ENCODE measurements at regions not wholly inside any gene's neighbourhood (a gene's known extent, or its start where the extent isn't known, plus 50 kb on each side); places are given as distances from the start of the nearest gene placed in this dataset.

DNA sequence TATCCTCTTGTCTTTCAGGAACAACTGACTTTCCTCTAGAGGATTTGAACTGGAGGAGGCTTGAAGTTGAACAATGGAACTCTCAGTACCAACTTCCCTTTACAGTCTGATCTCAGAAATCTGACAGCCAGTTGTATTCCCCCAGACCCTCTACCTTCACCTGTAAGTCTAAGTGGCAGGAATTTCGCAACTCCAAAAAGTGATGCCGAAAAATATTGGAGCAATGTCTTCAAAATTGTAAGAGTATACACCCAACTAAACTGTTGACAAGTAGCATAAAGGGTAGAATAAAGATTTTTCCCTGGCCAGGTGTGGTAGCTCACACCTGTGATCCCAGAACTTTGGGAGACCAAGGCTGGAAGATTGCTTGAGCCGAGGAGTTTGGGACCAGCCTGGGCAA, 69.1 kb upstream of the CFAP20DC start:
- TF ChIP-seq RAD21 (IDR thresholded peaks at IDR 0.05) (no peak), JUND (IDR thresholded peaks at IDR 0.05) (no peak), TAF1 (conservative IDR thresholded peaks at IDR 0.05) (no peak), EGR1 (IDR thresholded peaks at IDR 0.05; ENCODE audit: low read depth in 2 of 2) (no peak), SP1 (IDR thresholded peaks at IDR 0.05) (no peak), YY1 (IDR thresholded peaks at IDR 0.05) (no peak)
- TF ChIP-seq, protein P1, sequence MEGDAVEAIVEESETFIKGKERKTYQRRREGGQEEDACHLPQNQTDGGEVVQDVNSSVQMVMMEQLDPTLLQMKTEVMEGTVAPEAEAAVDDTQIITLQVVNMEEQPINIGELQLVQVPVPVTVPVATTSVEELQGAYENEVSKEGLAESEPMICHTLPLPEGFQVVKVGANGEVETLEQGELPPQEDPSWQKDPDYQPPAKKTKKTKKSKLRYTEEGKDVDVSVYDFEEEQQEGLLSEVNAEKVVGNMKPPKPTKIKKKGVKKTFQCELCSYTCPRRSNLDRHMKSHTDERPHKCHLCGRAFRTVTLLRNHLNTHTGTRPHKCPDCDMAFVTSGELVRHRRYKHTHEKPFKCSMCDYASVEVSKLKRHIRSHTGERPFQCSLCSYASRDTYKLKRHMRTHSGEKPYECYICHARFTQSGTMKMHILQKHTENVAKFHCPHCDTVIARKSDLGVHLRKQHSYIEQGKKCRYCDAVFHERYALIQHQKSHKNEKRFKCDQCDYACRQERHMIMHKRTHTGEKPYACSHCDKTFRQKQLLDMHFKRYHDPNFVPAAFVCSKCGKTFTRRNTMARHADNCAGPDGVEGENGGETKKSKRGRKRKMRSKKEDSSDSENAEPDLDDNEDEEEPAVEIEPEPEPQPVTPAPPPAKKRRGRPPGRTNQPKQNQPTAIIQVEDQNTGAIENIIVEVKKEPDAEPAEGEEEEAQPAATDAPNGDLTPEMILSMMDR (IDR thresholded peaks at IDR 0.05; ENCODE audit: low read depth, low read length, missing input control) = no peak
- TF ChIP-seq, protein P2, sequence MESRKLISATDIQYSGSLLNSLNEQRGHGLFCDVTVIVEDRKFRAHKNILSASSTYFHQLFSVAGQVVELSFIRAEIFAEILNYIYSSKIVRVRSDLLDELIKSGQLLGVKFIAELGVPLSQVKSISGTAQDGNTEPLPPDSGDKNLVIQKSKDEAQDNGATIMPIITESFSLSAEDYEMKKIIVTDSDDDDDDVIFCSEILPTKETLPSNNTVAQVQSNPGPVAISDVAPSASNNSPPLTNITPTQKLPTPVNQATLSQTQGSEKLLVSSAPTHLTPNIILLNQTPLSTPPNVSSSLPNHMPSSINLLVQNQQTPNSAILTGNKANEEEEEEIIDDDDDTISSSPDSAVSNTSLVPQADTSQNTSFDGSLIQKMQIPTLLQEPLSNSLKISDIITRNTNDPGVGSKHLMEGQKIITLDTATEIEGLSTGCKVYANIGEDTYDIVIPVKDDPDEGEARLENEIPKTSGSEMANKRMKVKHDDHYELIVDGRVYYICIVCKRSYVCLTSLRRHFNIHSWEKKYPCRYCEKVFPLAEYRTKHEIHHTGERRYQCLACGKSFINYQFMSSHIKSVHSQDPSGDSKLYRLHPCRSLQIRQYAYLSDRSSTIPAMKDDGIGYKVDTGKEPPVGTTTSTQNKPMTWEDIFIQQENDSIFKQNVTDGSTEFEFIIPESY (IDR thresholded peaks at IDR 0.05) = no peak
- TF ChIP-seq, protein P3, sequence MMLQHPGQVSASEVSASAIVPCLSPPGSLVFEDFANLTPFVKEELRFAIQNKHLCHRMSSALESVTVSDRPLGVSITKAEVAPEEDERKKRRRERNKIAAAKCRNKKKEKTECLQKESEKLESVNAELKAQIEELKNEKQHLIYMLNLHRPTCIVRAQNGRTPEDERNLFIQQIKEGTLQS (IDR thresholded peaks at IDR 0.05) = no peak
- TF ChIP-seq, protein P4, sequence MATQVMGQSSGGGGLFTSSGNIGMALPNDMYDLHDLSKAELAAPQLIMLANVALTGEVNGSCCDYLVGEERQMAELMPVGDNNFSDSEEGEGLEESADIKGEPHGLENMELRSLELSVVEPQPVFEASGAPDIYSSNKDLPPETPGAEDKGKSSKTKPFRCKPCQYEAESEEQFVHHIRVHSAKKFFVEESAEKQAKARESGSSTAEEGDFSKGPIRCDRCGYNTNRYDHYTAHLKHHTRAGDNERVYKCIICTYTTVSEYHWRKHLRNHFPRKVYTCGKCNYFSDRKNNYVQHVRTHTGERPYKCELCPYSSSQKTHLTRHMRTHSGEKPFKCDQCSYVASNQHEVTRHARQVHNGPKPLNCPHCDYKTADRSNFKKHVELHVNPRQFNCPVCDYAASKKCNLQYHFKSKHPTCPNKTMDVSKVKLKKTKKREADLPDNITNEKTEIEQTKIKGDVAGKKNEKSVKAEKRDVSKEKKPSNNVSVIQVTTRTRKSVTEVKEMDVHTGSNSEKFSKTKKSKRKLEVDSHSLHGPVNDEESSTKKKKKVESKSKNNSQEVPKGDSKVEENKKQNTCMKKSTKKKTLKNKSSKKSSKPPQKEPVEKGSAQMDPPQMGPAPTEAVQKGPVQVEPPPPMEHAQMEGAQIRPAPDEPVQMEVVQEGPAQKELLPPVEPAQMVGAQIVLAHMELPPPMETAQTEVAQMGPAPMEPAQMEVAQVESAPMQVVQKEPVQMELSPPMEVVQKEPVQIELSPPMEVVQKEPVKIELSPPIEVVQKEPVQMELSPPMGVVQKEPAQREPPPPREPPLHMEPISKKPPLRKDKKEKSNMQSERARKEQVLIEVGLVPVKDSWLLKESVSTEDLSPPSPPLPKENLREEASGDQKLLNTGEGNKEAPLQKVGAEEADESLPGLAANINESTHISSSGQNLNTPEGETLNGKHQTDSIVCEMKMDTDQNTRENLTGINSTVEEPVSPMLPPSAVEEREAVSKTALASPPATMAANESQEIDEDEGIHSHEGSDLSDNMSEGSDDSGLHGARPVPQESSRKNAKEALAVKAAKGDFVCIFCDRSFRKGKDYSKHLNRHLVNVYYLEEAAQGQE (IDR thresholded peaks at IDR 0.05) = no peak
- TF ChIP-seq, protein P5, sequence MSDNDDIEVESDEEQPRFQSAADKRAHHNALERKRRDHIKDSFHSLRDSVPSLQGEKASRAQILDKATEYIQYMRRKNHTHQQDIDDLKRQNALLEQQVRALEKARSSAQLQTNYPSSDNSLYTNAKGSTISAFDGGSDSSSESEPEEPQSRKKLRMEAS (IDR thresholded peaks at IDR 0.05) = no peak
